HepG2 (cell line): ENCODE measurements at regions not wholly inside any gene's neighbourhood (a gene's known extent, or its start where the extent isn't known, plus 50 kb on each side); places are given as distances from the start of the nearest gene placed in this dataset.

Source experiments
- ATAC-seq: fragments of 200-7000 bp; cut with Tn5 transposase; 3 replicates; pipeline ENCODE4 v1.9.1; 2020; ENCODE audit warnings: mild to moderate bottlenecking, moderate library complexity
- BruUV-seq: library from RNA; stranded (reverse); fragments of 400-500 nt; replicated peaks from 2 replicates; lab custom pipeline; 2021; lab: Mats Ljungman, UMichigan
- CTCF ChIA-PET: fragments of 300-600 bp; formaldehyde crosslinking; extraction: SDS; loops from one replicate; lab custom pipeline; 2021; ENCODE audit warnings: low total read pairs, inconsistent platforms, low intra/inter-chr PET ratio; lab: Yijun Ruan, JAX
- POLR2A ChIA-PET: fragments of 350-600 bp; sonication (Branson Sonifier 250); formaldehyde crosslinking; loops from one replicate; lab custom pipeline; 2020; ENCODE audit warnings: antibody characterized with exemption, inconsistent platforms; lab: Yijun Ruan, JAX
- DNase-seq: peaks from one replicate; pipeline ENCODE4 v3.0.0-alpha.2; 2015; ENCODE audit warnings: low spot score
- FAIRE-seq: peaks from 3 replicates; lab custom pipeline; 2011; peaks lifted over from hg19 to GRCh38; lab: Jason Lieb, UNC
- H2AFZ ChIP-seq: one replicate; pipeline ENCODE4 v1.6.1; 2011; ENCODE audit warnings: low read length, inconsistent platforms
- H3K27ac ChIP-seq: fragments of 300-600 bp; 3 replicates; pipeline ENCODE4 v1.8.0; 2011; ENCODE audit warnings: mixed run types, mild to moderate bottlenecking, mixed read lengths, low read length, inconsistent platforms; ENCODE audit not compliant: insufficient read depth; ENCODE audit errors: extremely low read length
- H3K27me3 ChIP-seq, 2 experiments: fragments of 200-600 bp in 1 of 2; 2 replicates in 1 of 2; 3 replicates in 1 of 2; pipeline versions ENCODE4 v1.6.0 to v1.8.0; 2011; ENCODE audit warnings: low read length in 2 of 2, mild to moderate bottlenecking in 2 of 2, moderate library complexity in 2 of 2, inconsistent platforms in 1 of 2; ENCODE audit not compliant: insufficient read depth in 2 of 2, control insufficient read depth in 1 of 2
- H3K36me3 ChIP-seq, 2 experiments: fragments of 200-600 bp in 1 of 2; replicated peaks in 1 of 2; 2 replicates in 1 of 2; 3 replicates in 1 of 2; pipeline versions ENCODE4 v1.5.1 to v1.8.0; 2011; ENCODE audit warnings: low read length in 2 of 2, inconsistent platforms in 1 of 2; ENCODE audit not compliant: insufficient read depth in 2 of 2, control insufficient read depth in 1 of 2
- H3K4me1 ChIP-seq: 2 replicates; pipeline ENCODE4 v1.5.1; 2012; ENCODE audit warnings: low read length, inconsistent platforms; ENCODE audit not compliant: insufficient read depth
- H3K4me2 ChIP-seq: 2 replicates; pipeline ENCODE4 v1.6.0; 2011; ENCODE audit warnings: low read depth, low read length, inconsistent platforms
- H3K4me3 ChIP-seq, 3 experiments: fragments of 200-600 bp in 1 of 3; sonication (generic), shearing (Covaris generic) in 1 of 3; replicated peaks in 1 of 3; 2 replicates each; pipeline ENCODE4 v1.5.1; 2011 to 2016; ENCODE audit warnings: low read length in 3 of 3, inconsistent platforms in 2 of 3, low read depth in 2 of 3, mild to moderate bottlenecking in 2 of 3, control low read depth in 1 of 3, mixed read lengths in 1 of 3; ENCODE audit not compliant: insufficient read depth in 1 of 3
- H3K79me2 ChIP-seq: one replicate; pipeline ENCODE4 v1.6.1; 2011; ENCODE audit warnings: low read length, inconsistent platforms; ENCODE audit not compliant: insufficient read depth
- H3K9ac ChIP-seq: 2 replicates; pipeline ENCODE4 v1.6.0; 2011; ENCODE audit warnings: mild to moderate bottlenecking, low read depth, low read length, inconsistent platforms; ENCODE audit not compliant: insufficient read depth
- H3K9me3 ChIP-seq: 2 replicates; pipeline ENCODE4 v1.5.1; 2012; ENCODE audit warnings: mild to moderate bottlenecking, low read length
- H4K20me1 ChIP-seq: 2 replicates; pipeline ENCODE4 v1.6.0; 2011; ENCODE audit warnings: inconsistent platforms, mild to moderate bottlenecking, low read length, moderate library complexity; ENCODE audit not compliant: insufficient read depth
- MEF2D ChIP-seq: sonication (generic); formaldehyde crosslinking; IDR thresholded peaks from 2 replicates; pipeline ENCODE4 v1.5.1; 2020; ENCODE audit warnings: mild to moderate bottlenecking, missing genetic modification reagents
- ZFP62 ChIP-seq: sonication (generic); formaldehyde crosslinking; IDR thresholded peaks from 2 replicates; pipeline ENCODE4 v1.4.0; 2020; ENCODE audit warnings: missing genetic modification reagents
- ZNF629 ChIP-seq: sonication (generic); formaldehyde crosslinking; conservative IDR thresholded peaks from 2 replicates; pipeline ENCODE4 v1.5.0; 2020; ENCODE audit warnings: missing genetic modification reagents
- WGBS: methylation state at CpG from one replicate; pipeline ENCODE4 v1.1.6; 2017; ENCODE audit warnings: low lambda C conversion rate; 5-methylcytosine and 5-hydroxymethylcytosine counted together
- in situ Hi-C: cut with HindIII; loops from 2 replicates; pipeline ENCODE4 v1.10.0; 2017; ENCODE audit warnings: low pct_unique_long_range_greater_than_20kb; ENCODE audit not compliant: extremely low pct_ligation_motif_present
- intact Hi-C: fragments of 100-400 bp; cut with micrococcal nuclease; formaldehyde crosslinking; loops from one replicate; pipeline ENCODE4 v1.10.0; 2022; ENCODE audit not compliant: unreplicated experiment
- TF ChIP-seq, protein P1 (sequence below): sonication (generic); formaldehyde crosslinking; IDR thresholded peaks from 2 replicates; pipeline ENCODE4 v1.5.0; 2020; ENCODE audit warnings: missing genetic modification reagents, mild to moderate bottlenecking, borderline replicate concordance
- TF ChIP-seq, protein P2 (sequence below): sonication (generic); formaldehyde crosslinking; IDR thresholded peaks from 2 replicates; pipeline ENCODE4 v1.4.0; 2020; ENCODE audit warnings: missing genetic modification reagents

DNA sequence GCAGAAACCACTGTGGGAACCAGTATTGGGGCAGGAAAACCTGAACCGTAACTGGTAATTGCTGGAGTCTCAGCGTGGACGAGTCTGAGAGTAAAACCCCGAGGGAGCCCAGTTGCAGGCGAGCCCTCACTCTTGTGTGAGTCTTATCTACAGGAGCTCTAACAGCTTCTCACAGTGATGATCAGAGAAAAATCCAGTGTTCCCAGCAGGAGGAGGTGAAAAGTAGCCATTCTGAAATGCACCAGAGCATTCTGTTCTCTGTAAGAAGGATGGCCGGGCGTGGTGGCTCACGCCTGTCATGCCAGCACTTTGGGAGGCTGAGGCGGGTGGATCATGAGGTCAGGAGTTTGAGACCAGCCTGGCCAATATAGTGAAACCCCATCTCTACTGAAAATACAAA, 161.2 kb downstream of the COPRS start (continued):
- TF ChIP-seq, protein P1, sequence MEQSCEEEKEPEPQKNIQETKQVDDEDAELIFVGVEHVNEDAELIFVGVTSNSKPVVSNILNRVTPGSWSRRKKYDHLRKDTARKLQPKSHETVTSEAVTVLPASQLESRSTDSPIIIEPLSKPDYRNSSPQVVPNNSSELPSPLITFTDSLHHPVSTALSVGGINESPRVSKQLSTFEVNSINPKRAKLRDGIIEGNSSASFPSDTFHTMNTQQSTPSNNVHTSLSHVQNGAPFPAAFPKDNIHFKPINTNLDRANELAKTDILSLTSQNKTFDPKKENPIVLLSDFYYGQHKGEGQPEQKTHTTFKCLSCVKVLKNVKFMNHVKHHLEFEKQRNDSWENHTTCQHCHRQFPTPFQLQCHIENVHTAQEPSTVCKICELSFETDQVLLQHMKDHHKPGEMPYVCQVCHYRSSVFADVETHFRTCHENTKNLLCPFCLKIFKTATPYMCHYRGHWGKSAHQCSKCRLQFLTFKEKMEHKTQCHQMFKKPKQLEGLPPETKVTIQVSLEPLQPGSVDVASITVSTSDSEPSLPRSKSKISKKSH (CRISPR knock-in tag) = no peak
- TF ChIP-seq ZFP62 (CRISPR knock-in tag) = no peak

DNA sequence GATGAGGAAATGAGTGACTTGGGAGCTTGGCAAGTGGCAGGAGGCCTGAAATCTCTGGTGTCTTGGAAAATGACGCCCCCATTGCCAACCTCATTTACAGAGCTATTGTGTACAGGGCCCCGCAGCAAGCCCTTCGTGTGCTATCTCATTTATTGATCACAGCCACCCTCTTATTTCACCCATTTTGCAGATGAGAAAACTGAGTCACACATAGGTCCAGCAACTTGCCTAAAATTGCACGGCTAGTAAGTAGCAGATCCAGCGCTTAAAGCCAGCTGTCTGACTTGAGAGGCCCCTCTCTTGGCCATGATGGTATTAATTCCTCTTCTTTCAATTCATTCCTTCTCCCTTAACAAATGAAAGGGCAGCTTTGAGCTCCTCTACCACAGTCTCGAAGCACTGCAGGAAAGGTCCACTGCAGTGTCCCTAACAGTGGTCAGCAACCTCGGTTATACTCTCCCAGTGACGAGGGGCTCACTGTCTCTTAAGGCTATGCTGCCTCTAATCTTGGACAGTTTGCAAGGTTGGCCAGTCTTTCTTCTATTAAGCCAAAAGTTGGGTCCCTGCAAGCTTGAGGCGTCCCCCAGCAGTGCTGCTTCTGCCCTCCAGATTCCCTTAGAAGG, 162.2 kb downstream of the COPRS start:
- H2AFZ ChIP-seq = no peak overlapping the region
- TF ChIP-seq, protein P2, sequence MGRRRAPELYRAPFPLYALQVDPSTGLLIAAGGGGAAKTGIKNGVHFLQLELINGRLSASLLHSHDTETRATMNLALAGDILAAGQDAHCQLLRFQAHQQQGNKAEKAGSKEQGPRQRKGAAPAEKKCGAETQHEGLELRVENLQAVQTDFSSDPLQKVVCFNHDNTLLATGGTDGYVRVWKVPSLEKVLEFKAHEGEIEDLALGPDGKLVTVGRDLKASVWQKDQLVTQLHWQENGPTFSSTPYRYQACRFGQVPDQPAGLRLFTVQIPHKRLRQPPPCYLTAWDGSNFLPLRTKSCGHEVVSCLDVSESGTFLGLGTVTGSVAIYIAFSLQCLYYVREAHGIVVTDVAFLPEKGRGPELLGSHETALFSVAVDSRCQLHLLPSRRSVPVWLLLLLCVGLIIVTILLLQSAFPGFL (CRISPR knock-in tag) = no peak
- TF ChIP-seq ZNF629 (CRISPR knock-in tag) (peak; percentile 90), MEF2D (CRISPR knock-in tag) (no peak)
- TF ChIP-seq, all 625 proteins: peak for 1
- Histone ChIP-seq H4K20me1 (no peaks in the 10 kb centered on the region), H3K4me3 (peak overlapping the region in 2 of 3 experiments; percentile 33 to 36; a peak in 1 of 6 replicates), H3K27me3 (peaks cover 0 to 5% of the 10 kb centered on the region in 2 experiments; a peak in 1 of 5 replicates), H3K9me3 (no peaks in the 10 kb centered on the region), H3K9ac (no peak overlapping the region), H3K4me2 (peak overlapping the region; percentile 69), H3K36me3 (no peaks in the 10 kb centered on the region), H3K79me2 (no peaks in the 10 kb centered on the region), H3K27ac (no peak overlapping the region), H3K4me1 (peaks cover 17% of the 10 kb centered on the region)
- ChIA-PET POLR2A (no interaction called here), CTCF (no interaction called here)
- 67% methylated on average over 8 of the region's 9 CpGs for WGBS
- BruUV-seq = no TSS peak
- DNase-seq (no peak), ATAC-seq (no peak), FAIRE-seq (no peak)
- in situ Hi-C loops (no loop called here), intact Hi-C loops (no loop called here)
